Activated CD8-positive, alpha-beta memory T cell treated with anti-CD3 and anti-CD28 coated beads for 48 hours (primary cell): ENCODE measurements at regions not wholly inside any gene's neighbourhood (a gene's known extent, or its start where the extent isn't known, plus 50 kb on each side); places are given as distances from the start of the nearest gene placed in this dataset.
"Not testable (repeated sequence)": the region's sequence is repeated elsewhere in the genome, so short reads cannot be mapped to it uniquely, and the experiment has no call there.

ENCODE experiments used
- DNase-seq, 3 experiments: peaks; one replicate each; pipeline ENCODE4 v3.0.0-alpha.2; 2020; ENCODE audit warnings: low read depth in 2 of 3, low spot score in 2 of 3

DNA sequence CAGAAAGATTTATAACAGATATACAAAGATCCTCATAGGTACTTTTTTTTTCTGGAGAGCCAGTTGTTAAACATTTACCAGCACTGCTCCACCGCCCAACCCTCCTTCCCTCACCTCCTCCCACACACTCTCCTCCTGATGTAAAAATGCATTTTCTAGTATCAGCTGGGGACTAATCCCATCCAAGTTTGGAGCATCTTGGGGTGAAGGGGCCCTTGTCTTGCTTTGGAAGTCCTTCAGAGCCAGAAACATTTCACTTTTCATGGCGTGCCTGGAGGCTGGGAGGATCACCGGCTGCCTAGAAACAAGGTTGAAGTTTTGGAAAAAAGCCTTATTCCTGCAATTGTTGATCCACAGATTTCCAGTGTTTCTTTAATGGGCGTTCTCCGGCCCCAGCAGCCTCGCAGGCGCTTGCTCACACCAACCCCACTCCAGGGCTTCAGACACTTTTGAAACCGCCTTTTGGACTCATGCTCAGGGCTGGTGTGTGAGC, 165.1 kb upstream of the AFDN start:
- DNase-seq, result no peak

DNA sequence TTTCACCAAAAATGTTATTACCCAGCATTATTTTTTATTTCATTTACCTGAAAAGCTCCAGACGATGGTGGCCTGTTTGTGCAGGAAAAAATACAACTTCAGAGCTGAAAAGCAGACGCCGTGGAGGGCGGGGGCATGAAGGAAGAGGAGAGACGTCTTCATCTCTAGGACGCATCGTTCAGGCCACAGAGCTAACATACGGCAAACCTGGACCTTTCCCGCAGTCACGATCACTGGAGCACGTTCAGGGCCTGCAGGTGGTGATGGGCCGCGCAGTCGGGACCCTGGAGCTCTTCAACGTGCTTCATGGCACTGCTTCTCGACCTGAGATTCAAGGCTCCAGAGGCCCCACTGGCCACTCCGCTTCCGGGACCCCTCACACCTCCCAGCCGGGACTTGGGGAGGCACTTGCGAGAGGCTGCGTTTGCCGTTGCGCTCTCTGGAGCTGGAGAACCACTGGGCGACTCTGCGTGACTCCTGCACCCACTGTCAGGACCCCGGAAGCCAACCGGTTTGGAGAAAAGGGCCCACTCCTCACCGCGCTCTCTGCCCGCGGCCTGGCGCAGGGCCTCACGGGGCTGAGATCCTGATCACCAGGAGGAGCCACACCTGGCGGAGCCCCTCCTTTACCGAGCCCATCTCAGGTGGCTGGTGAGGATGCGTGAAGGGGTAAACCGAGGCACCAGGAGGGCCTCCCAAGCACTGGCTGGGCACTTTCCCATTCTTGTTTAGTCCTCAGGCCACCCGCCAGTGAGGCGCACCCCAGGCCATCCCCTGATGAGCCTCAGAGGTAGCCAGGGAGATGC, 164.4 kb upstream of the AFDN start:
- no peak for DNase-seq

DNA sequence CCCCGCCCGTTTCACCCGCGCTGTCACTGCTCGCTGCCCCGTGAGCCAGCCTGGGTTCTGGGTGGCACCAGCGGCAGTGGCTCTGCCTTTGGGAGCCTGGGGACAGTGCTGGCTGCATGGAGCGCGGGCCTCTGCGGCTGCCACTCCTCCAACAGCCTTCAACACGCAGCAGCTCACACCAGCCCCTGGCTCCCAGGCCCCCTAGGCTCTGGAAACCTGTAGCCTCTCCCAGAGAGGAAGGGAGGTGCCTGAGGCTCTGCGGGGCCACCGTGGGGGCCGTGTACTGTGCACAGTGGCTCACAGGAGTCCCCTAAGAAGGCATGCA, 163.9 kb upstream of the AFDN start:
- DNase-seq, result no peak

DNA sequence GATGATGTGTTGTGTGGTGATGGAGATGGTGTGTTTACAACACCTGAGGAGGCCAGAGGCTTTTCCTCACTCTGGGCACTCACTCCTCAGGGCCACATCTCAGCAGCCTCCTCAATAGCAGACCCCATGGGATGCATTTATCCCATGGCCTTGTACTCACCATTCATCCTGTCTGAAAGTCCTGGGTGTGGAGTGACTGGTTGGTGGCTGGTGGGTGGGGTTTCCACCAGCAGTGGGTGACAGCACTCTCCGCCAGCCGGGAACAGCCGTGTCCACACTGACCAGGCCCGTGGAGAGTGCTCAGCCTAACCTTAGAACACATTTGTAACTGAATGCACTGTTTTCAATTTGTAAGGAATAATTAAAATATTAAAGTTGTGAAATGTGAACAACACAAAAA, 163.4 kb upstream of the AFDN start:
- no peak for DNase-seq

DNA sequence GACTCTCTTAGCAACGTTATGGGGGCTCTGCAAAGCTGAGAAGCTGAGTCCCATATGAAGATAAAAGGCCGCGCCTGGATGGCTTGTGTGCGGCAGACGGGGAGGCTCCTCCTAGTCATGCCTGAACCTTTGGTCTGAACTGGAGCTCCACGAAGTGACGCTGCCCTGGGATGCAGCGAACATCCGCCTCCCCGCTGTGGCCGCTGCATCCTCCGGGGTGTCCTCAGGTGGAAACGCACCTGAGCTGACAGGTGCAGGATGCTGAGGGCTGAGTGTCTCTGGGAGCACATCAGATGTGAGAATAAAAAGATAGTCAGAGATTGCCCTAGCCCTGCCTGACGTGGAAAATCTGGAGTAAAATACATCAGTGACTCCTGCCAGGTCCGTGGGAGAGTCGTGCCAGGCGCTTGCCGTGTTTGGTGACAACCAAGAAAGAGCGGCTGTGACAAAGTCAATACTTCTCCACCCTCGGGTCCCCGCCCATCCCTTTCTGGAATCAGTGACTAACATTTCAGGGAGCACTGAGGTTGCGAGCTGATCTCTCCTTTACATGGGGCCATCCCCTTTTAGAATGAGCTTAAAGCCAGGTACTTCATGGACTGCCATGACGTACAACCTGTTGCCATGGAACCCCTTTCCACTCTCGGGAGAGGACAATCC, 162.8 kb upstream of the AFDN start:
- DNase-seq, result no peak

DNA sequence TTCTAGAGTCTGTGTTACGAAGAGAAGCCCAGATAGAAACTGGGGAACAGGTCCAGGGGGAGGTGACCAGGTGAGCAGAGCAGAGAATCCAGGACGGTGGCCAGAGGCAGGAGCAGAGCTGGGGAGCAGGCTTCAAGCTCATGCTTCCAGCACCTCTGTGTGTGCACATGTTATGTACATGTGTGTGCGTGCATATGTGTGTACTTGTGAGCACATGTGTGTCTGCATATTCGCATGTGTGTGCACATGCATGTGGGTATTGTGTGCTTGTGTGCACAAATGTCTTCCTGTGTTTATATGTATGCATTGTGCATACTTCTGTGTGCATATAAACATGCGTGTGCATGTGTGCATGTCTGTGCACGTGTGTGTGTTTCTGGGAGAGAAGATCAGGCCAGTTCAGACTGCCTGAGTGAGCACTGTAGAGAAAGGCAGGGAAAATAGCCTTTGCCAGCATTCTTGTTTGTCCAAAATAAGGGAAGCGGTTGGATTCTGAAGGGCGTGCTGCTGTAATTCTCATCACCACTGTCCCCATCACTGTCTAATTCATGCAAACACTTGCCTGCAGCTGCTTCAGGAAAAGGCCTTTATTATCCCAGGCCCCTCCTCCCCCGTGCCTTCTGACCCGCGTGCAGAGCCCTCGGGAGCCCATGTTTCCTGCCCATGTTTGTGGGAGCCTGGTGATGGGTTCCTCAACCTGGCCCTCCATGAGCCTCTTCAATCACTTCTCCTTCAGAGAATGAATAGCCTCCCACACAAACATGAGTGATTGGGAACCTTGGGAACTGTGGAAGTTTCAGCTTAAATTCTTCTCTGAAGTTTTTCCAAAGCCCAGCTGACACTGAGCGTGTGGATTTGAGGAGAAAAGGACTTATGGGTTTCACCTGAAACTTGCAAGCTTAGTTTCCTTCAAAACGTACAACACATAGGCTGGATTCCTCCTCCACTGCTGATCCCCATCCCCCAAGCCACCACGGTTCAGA, 161.7 kb upstream of the AFDN start:
- DNase-seq, result no peak

DNA sequence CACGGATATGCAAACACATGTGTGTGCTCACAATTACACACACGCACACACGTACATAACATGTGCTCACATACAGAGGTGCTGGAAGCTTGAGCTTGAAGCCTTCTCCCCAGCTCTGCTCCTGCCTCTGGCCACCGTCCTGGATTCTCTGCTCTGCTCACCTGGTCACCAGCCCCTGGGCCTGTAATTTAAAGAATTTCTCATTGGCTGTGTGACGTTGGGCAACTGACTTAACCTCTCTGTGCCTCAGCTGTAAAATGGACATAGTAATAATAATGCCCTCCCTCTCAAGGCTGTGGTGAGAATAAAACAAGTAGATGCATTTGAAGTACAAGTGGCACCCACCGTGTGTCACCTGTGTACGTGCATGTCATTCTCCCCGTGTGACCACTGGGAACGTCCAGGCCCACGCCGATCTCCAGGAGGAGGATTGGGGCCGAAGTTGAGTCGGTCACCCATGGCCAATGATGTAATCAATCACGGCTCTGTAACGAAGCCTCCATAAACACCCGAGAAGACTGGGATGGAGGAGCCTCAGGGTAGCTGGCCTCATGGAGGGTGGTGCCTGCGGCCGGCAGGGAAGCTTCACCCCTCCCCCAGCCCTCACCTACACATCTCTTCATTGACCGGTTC, 160.9 kb upstream of the AFDN start:
- no peak for DNase-seq

DNA sequence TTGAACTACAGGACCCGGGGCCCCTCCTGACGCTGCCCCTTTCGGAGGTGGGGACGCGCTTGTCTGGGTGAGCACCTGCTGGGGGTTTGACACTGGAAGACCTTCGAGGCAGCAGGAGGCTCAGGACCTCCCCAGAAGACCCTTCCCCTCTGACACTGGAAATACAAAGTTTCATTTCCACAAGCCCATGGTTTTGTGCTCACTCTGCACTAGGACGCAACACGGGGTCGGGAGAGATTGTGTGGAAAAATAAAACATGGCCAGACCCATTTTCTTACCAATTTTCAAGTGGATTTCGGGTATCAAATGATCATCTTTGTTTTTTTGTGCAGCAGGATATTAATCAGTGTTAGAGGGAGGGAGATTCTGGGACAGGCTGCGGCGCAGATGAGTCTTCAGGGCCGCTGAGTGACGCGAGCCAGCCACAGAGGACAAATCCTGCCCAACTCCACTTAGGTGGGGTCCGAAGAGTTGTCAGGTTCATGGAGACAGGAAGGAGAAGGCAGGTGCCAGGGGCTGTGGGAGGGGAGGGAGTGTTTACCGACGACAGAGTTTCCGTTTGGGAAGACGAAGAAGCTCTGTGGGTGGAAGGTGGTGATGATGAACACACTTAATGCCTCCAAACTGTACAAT, 160.0 kb upstream of the AFDN start:
- no peak for DNase-seq

DNA sequence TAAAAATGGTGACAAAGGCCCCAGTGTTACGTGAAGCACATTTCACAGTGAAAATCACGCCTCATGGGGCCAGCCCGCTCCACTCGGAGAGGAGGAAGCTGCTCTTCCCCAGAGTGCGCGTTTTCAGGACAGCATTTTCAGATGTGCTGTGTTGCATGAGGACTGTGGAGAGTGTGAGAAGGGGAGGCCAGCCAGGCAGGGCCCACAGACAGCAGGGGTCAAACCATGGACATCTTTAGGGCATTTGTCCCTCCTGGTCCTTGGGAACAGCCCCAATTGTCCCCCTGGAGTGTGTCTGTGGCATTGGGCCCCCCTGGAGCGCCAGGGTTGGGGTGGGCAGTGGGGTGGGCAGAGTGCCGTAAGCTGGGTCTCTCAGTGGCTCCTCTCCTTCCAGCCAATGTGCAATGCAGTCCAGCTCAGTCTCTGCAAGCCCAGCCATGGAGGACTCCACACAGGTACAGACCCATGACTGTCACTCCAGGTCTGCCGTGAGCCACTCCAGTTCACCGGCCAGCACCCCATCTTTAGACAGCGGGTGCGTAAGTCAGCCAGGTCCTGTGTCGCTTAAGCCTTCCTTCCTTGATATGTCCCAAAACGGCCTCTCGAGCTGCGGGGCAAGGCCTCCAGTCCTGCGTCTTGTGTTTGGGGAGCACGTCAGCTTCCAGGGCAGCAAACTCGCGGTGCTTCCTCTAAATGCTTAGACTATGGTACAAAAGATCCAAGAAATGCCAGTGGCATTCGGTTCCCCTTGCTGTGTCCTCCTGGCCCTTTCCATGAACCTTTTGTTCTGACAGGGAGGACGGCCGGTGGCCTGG, 159.3 kb upstream of the AFDN start:
- no peak for DNase-seq

DNA sequence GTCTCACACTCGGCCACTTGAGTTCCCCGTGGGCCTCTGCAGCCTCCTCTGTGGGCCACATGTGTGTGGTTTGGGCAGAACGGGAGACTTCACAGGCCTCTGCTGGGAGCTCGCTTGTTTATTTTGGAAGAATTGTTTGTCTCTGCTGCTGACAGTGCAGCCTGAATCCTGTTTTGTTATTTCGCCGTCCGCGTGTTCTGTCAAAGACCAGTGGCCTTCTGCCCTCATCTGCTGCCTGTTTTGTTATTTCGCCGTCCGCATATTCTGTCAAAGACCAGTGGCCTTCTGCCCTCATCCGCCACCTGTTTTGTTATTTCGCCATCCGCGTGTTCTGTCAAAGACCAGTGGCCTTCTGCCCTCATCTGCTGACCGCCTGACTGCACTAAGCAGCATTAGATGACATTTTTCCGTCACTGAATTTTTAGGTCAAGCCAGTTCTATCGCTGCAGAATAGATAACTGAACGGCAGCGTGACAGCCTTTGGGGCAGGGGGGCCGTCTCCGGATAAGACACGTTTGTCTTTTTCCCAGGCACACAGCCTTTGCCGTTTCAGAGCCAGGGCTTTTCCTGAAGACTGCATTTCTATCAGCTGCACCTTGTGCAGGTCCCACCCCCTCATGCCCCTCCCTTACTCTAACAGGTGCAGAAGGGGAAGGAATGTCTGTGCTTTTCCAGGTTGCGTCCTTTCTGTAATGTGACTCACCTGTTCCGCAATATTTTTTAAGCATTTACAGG, 158.5 kb upstream of the AFDN start:
- no peak for DNase-seq

DNA sequence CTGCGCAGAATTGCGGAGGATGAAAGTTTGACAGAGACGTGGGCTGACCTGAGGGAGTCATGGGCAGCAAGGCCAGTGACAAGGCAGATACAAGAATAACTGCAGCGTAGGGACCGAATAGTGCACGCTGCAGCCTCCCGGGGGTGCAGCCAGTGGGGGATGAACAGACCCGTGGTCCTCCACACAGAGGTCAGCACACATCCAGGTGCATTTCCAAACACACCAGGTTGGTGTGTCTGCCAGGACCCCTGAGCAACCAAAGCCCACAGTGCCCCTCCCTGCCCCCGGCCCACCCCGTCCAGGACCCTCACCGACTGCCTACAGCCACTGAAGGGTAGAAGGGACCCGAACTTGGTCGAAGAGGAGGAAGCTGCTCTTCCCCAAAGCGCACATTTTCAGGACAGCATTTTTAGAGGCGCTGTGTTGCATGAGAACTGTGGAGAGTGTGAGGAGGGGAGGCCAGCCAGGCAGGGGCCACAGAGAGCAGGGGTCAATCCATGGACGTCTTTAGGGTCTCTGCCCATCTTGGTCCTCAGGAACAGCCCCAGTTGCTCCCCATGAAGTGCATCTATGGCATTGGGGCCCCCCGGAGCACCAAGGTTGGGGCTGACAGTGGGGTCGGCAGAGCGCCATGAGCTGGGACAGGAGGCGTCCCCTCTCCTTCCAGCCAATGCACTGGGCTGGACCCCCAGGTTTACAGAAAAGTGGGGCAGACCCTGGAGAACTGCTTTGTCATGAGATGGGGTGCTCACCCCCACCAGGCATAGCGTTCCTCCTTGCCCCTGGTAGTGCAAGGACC, 157.8 kb upstream of the AFDN start:
- DNase-seq, result no peak

DNA sequence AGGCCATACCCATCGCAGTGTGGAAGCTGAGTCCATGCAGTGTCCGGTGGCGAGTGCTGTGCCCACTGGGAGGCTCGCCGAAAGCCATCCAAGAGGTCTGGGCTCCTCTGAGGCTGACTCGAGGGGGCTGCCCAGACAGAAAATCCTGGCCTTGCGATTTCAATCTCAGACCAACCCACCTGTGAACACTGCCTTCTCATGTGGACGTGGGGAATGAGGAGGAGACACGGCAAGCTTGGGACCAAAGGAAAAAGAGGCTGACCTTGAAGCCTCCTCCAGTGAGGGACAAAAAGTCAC, 157.2 kb upstream of the AFDN start:
- no peak for DNase-seq

DNA sequence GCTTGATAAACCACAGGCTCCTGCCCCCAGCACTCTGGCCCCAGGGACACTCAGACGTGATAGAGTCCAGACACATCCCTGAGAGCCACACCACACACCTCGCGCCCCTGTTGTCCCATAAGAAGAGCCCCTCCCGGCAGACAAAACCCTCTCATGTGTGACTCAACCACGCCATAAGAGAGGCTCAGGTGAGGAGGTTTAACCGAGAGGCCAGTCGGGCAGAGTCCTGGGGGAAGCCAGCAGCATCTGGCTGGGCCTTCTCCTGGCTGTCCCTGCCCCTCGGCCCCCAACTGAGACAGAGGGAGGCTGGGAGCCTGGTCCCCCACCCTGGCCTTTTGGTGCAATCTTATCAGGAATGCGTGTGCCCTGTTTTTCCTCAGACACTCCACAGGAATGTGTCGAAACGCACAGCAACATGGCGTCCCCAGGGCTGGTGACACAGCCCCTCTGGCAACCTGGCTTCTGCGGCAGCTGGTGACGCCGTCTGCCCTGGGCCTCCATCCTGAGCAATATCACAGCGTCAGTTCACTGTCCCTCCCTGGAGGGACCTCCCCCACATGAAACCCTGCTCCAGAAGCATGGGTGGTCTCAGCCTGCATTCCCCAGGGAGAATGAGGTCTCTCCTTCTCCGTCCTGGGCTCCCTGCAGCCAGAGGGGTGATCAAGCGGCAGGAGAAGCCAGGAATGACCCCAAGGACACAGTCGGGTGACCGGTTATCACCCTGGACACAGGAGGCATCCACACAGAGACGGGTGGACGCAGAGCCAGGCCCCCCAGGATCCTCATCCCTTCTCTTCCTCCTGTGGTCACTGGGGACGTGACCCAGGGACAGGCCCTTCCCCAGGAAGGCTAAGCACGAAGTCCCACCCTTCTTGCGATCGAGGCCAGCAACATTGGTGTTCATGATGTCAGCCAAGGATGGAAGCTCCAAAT, 156.6 kb upstream of the AFDN start:
- DNase-seq, result no peak

DNA sequence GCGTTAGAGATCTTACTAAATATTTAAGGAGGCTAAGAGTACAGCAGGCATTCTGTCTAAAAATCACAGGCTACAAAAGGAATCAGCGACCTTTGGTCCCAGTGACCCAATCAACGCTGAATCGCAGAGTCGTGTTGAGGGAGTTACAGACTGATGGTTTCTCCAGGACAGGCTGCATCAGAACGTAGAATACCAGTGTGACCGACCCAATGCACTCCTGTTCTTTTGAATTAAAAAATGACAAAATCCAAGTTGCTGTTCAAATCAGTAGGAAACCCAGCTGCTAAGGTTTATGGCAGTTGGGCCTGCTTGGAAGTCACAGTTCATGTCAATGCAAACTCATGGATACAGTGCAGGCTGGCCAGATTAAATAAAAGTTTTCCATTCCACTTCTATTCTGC, 155.8 kb upstream of the AFDN start:
- DNase-seq, result no peak

DNA sequence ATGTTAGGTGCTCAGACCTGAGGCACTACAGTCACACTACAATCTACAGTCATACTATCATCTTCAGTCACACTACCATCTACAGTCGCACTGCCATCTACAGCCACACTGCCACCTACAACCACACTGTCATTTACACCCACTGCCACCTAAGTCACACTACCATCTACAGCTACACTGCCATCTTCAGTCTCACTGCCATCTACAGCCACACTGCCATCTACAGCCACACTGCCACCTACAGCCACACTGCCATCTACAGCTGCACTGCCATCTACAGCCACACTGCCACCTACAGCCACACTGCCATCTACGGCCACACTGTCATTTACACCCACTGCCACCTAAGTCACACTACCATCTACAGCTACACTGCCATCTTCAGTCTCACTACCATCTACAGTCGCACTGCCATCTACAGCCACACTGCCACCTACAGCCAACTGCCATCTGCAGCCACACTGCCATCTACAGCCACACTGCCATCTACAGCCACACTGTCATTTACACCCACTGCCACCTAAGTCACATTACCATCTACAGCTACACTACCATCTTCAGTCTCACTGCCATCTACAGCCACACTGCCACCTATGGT, 155.2 kb upstream of the AFDN start:
- DNase-seq, result not testable (repeated sequence)

DNA sequence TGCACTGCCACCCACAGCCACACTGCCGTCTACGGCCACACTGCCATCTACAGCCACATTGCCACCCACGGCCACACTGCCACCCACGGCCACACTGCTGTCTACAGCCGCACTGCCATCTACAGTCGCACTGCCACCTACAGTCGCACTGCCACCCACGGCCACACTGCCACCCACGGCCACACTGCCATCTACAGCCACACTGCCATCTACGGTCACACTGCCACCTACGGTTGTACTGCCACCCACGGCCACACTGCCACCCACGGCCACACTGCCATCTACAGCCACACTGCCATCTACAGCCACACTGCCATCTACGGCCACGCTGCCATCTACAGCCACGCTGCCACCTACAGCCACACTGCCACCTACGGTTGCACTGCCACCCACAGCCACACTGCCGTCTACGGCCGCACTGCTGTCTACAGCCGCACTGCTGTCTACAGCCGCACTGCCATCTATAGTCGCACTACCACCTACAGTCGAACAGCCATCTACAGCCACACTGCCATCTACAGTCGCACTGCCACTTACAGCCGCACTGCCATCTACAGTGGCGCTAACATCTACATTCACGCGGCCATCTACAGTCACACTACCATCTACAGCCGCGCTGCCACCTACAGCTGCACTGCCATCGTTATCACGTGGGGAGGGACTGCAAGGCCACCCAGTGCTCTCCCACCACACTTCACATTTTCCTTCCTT, 154.6 kb upstream of the AFDN start:
- DNase-seq, result no peak

DNA sequence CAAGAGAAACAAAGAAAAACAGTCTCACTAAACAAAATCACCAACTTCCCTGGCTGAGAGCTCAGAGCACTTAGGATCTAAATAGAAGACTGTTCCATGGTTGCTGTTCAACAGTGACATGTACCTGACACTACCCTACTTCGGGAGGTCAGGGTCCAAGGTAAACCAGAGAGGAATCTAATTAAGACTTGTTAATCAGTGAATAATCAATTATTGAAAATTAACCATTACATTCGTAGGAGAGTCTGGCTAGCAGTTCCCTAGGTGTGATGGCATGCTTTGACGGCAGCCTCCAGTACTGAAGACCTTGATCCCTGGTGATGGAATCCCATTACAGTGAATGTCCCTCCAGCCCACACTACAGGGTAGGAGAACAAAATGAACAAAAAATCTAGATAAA, 154.0 kb upstream of the AFDN start:
- no peak for DNase-seq
